ENCODE measurements at regions not wholly inside any gene's neighbourhood (a gene's known extent, or its start where the extent isn't known, plus 50 kb on each side); places are given as distances from the start of the nearest gene placed in this dataset.

DNA sequence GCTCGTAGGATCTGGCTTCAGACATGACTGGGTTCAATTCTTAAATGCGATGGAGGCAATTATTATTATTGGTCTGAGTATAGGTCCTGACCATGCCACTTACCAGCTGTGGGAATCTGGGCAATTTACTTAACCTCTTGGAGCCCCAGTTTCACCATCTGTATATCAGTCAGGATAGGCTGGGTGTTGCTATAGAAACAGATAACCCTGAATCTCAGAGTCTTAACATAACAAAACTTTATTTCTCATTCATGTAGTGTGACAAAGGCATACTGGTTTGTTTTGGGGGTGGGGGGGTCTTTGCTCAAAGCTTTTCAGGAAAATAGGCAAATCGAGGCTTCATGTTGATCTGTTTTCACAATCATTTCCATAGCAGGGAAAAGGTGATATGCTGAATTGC lies 199.6 kb upstream of the SRRM4 start:
- H3K9me2 ChIP-seq (replicated peaks; ENCODE audit: low read depth, low read length): no peaks in the 10 kb centered on the region
- no peaks in the 10 kb centered on the region for H3K36me3 ChIP-seq (ENCODE audit: insufficient read depth, low read length)
- H3F3A ChIP-seq (ENCODE audit: low read depth): no peaks in the 10 kb centered on the region
- TF ChIP-seq EZH2phosphoT487 (IDR thresholded peaks at IDR 0.05; ENCODE audit: borderline replicate concordance): no peak
- TF ChIP-seq, protein P1, sequence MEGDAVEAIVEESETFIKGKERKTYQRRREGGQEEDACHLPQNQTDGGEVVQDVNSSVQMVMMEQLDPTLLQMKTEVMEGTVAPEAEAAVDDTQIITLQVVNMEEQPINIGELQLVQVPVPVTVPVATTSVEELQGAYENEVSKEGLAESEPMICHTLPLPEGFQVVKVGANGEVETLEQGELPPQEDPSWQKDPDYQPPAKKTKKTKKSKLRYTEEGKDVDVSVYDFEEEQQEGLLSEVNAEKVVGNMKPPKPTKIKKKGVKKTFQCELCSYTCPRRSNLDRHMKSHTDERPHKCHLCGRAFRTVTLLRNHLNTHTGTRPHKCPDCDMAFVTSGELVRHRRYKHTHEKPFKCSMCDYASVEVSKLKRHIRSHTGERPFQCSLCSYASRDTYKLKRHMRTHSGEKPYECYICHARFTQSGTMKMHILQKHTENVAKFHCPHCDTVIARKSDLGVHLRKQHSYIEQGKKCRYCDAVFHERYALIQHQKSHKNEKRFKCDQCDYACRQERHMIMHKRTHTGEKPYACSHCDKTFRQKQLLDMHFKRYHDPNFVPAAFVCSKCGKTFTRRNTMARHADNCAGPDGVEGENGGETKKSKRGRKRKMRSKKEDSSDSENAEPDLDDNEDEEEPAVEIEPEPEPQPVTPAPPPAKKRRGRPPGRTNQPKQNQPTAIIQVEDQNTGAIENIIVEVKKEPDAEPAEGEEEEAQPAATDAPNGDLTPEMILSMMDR (conservative IDR thresholded peaks at IDR 0.05; ENCODE audit: low read length): no peak
- no peaks in the 10 kb centered on the region for H3K9me3 ChIP-seq (ENCODE audit: insufficient read depth, low read depth, low read length)
- H3K4me3 ChIP-seq (ENCODE audit: low read length, poor library complexity, severe bottlenecking): no peak overlapping the region
- H2AFZ ChIP-seq (ENCODE audit: low read length): no peak overlapping the region
- H3K9ac ChIP-seq (ENCODE audit: low read depth, low read length, poor library complexity, severe bottlenecking): no peak overlapping the region
- H3K4me2 ChIP-seq (ENCODE audit: low read depth, low read length, poor library complexity, severe bottlenecking): no peak overlapping the region
- no peaks in the 10 kb centered on the region for H4K20me1 ChIP-seq (ENCODE audit: insufficient read depth, low read length, poor library complexity, severe bottlenecking)
- H3K79me2 ChIP-seq (ENCODE audit: insufficient read depth, low read length): no peaks in the 10 kb centered on the region
- H3K4me1 ChIP-seq (ENCODE audit: insufficient read depth, low read length, poor library complexity, severe bottlenecking): no peaks in the 10 kb centered on the region
- no peaks in the 10 kb centered on the region for H3K27me3 ChIP-seq (ENCODE audit: insufficient read depth, low read length, poor library complexity, severe bottlenecking)

DNA sequence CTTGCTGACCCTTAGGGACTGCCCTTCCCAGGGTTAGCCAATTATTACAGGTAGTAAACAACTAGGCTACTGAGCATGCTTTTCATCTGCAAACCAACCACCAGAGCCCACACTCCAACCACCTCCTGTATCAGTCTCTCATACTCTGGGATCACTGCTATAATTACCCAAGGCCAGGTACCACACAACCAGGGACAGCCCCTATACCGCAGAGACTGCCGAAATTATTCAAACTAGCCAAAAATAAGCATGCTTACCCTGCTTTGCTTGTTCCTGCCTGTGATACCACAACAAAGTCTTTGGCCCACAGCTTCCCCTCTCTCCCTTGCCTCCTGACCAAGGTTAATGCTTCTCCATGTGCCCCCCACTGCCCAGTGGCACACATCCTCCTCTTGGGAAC lies 197.6 kb upstream of the SRRM4 start:
- no peaks in the 10 kb centered on the region for H3K9me2 ChIP-seq (replicated peaks; ENCODE audit: low read depth, low read length)
- no peak overlapping the region for H3K4me3 ChIP-seq (ENCODE audit: low read length, poor library complexity, severe bottlenecking)

DNA sequence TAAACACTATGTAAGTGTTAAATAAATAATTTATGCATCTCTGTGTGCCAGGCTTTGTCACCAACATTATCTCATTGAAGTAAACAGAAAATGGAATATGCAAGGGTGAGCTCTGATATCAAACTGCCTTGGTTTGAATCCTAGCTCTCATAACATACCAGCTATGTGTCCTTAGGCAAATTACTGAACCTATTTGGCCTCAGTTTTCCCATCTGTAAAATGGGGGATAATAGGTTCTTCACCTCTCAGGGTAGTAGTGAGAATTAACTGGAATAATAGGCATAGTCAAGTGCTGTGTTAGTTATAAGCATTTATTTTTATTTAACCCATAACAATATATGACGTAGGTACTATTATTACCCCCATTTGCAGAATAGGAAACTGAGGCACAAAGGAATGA lies 190.8 kb upstream of the SRRM4 start:
- Histone ChIP-seq H3K4me1 (ENCODE audit: insufficient read depth, low read length, poor library complexity, severe bottlenecking) (no peaks in the 10 kb centered on the region), H3K27me3 (ENCODE audit: insufficient read depth, low read length, poor library complexity, severe bottlenecking) (no peaks in the 10 kb centered on the region), H3K9ac (ENCODE audit: low read depth, low read length, poor library complexity, severe bottlenecking) (no peak overlapping the region), H3K9me2 (replicated peaks; ENCODE audit: low read depth, low read length) (no peaks in the 10 kb centered on the region), H2AFZ (ENCODE audit: low read length) (no peak overlapping the region), H3K9me3 (ENCODE audit: insufficient read depth, low read depth, low read length) (no peaks in the 10 kb centered on the region), H4K20me1 (ENCODE audit: insufficient read depth, low read length, poor library complexity, severe bottlenecking) (no peaks in the 10 kb centered on the region), H3F3A (ENCODE audit: low read depth) (no peaks in the 10 kb centered on the region), H3K4me2 (ENCODE audit: low read depth, low read length, poor library complexity, severe bottlenecking) (no peak overlapping the region), H3K4me3 (ENCODE audit: low read length, poor library complexity, severe bottlenecking) (no peak overlapping the region), H3K79me2 (ENCODE audit: insufficient read depth, low read length) (no peaks in the 10 kb centered on the region), H3K36me3 (ENCODE audit: insufficient read depth, low read length) (no peaks in the 10 kb centered on the region)
- no peak for TF ChIP-seq EZH2phosphoT487 (IDR thresholded peaks at IDR 0.05; ENCODE audit: borderline replicate concordance)
- TF ChIP-seq, protein P1 (conservative IDR thresholded peaks at IDR 0.05; ENCODE audit: low read length): no peak

More for the DNA sequence above, 197.6 kb upstream of the SRRM4 start:
- Histone ChIP-seq H2AFZ (ENCODE audit: low read length) (no peak overlapping the region), H3K27me3 (ENCODE audit: insufficient read depth, low read length, poor library complexity, severe bottlenecking) (no peaks in the 10 kb centered on the region), H3K9me3 (ENCODE audit: insufficient read depth, low read depth, low read length) (no peaks in the 10 kb centered on the region), H3K36me3 (ENCODE audit: insufficient read depth, low read length) (no peaks in the 10 kb centered on the region), H3K4me1 (ENCODE audit: insufficient read depth, low read length, poor library complexity, severe bottlenecking) (no peaks in the 10 kb centered on the region), H4K20me1 (ENCODE audit: insufficient read depth, low read length, poor library complexity, severe bottlenecking) (no peaks in the 10 kb centered on the region), H3K79me2 (ENCODE audit: insufficient read depth, low read length) (no peaks in the 10 kb centered on the region), H3K4me2 (ENCODE audit: low read depth, low read length, poor library complexity, severe bottlenecking) (no peak overlapping the region), H3K9ac (ENCODE audit: low read depth, low read length, poor library complexity, severe bottlenecking) (no peak overlapping the region), H3F3A (ENCODE audit: low read depth) (no peaks in the 10 kb centered on the region)
- no peak for TF ChIP-seq EZH2phosphoT487 (IDR thresholded peaks at IDR 0.05; ENCODE audit: borderline replicate concordance)
- TF ChIP-seq, protein P1 (conservative IDR thresholded peaks at IDR 0.05; ENCODE audit: low read length): no peak
